ENCODE measurements at regions not wholly inside any gene's neighbourhood (a gene's known extent, or its start where the extent isn't known, plus 50 kb on each side); places are given as distances from the start of the nearest gene placed in this dataset.

- H3K27ac ChIP-seq (ENCODE audit: low read depth, low read length, poor library complexity, severe bottlenecking) = no peak overlapping the region
- no peaks in the 10 kb centered on the region for H4K20me1 ChIP-seq (ENCODE audit: insufficient read depth, low read length)
- no peak overlapping the region for H3K4me3 ChIP-seq (ENCODE audit: low read depth, low read length, poor library complexity, severe bottlenecking)
- H3K9me3 ChIP-seq (ENCODE audit: low read length) = no peaks in the 10 kb centered on the region
- H3F3A ChIP-seq (ENCODE audit: insufficient read depth, low read length) = no peaks in the 10 kb centered on the region
- no peaks in the 10 kb centered on the region for H3K36me3 ChIP-seq (ENCODE audit: insufficient read depth, low read length)
- no peak overlapping the region for H3K9ac ChIP-seq (ENCODE audit: low read length)
- no peaks in the 10 kb centered on the region for H3K79me2 ChIP-seq (ENCODE audit: insufficient read depth, low read length)
- no peaks in the 10 kb centered on the region for H3K4me1 ChIP-seq (ENCODE audit: insufficient read depth, low read length, severe bottlenecking)
- H2AFZ ChIP-seq (ENCODE audit: low read length) = no peak overlapping the region
- TF ChIP-seq CTCF (IDR thresholded peaks at IDR 0.05; ENCODE audit: low read length) (no peak), EZH2 (IDR thresholded peaks at IDR 0.05; ENCODE audit: borderline replicate concordance, low read length) (no peak)
- no peaks in the 10 kb centered on the region for H3K9me2 ChIP-seq (ENCODE audit: low read depth, low read length)
- peaks cover 4% of the 10 kb centered on the region for H3K27me3 ChIP-seq (ENCODE audit: insufficient read depth, low read length)
- no peak overlapping the region for H3K4me2 ChIP-seq (ENCODE audit: low read length)
These were observed 116.1 kb upstream of the RAB12 start for GRCh38 chr18:8493141-8493540.

GRCh38 chr18:8496186-8496585 is 113.1 kb upstream of the RAB12 start:
- no peaks in the 10 kb centered on the region for H3K79me2 ChIP-seq (ENCODE audit: insufficient read depth, low read length)
- no peaks in the 10 kb centered on the region for H3K36me3 ChIP-seq (ENCODE audit: insufficient read depth, low read length)
- no peaks in the 10 kb centered on the region for H3F3A ChIP-seq (ENCODE audit: insufficient read depth, low read length)
- no peak overlapping the region for H3K4me2 ChIP-seq (ENCODE audit: low read length)
- H3K27me3 ChIP-seq (ENCODE audit: insufficient read depth, low read length) = peaks cover 8% of the 10 kb centered on the region
- no peaks in the 10 kb centered on the region for H3K9me2 ChIP-seq (ENCODE audit: low read depth, low read length)
- no peak overlapping the region for H2AFZ ChIP-seq (ENCODE audit: low read length)
- no peaks in the 10 kb centered on the region for H3K4me1 ChIP-seq (ENCODE audit: insufficient read depth, low read length, severe bottlenecking)
- H3K9me3 ChIP-seq (ENCODE audit: low read length) = no peaks in the 10 kb centered on the region
- H3K4me3 ChIP-seq (ENCODE audit: low read depth, low read length, poor library complexity, severe bottlenecking) = no peak overlapping the region
- H4K20me1 ChIP-seq (ENCODE audit: insufficient read depth, low read length) = no peaks in the 10 kb centered on the region
- no peak overlapping the region for H3K27ac ChIP-seq (ENCODE audit: low read depth, low read length, poor library complexity, severe bottlenecking)
- TF ChIP-seq EZH2 (IDR thresholded peaks at IDR 0.05; ENCODE audit: borderline replicate concordance, low read length) (no peak), CTCF (IDR thresholded peaks at IDR 0.05; ENCODE audit: low read length) (no peak)
- H3K9ac ChIP-seq (ENCODE audit: low read length) = no peak overlapping the region

DNA sequence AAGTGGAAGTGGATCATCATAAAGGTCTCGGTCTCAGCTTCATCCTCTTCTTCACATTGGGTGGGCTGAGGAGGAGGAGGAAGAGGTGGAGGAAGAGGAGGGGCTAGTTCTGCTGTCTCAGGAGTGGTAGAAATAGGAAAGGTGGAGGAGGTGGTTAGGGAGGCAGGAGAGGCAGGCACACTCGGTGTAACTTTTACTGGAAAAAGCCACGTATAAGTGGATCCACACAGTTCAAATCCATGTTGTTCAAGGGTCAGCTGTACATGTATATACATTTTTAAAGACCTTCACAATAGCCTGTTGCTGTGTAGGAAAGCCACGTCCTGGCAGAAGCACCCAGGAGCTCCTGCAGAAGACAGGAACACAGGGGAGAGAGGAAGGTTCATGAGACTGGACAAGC is 110.3 kb upstream of the RAB12 start:
- no peak overlapping the region for H3K4me2 ChIP-seq (ENCODE audit: low read length)
- no peaks in the 10 kb centered on the region for H3K4me1 ChIP-seq (ENCODE audit: insufficient read depth, low read length, severe bottlenecking)
- no peak for TF ChIP-seq CTCF (IDR thresholded peaks at IDR 0.05; ENCODE audit: low read length)
- no peak for TF ChIP-seq EZH2 (IDR thresholded peaks at IDR 0.05; ENCODE audit: borderline replicate concordance, low read length)
- no peaks in the 10 kb centered on the region for H3K36me3 ChIP-seq (ENCODE audit: insufficient read depth, low read length)
- H3F3A ChIP-seq (ENCODE audit: insufficient read depth, low read length) = no peaks in the 10 kb centered on the region
- no peaks in the 10 kb centered on the region for H3K9me2 ChIP-seq (ENCODE audit: low read depth, low read length)
- H3K27ac ChIP-seq (ENCODE audit: low read depth, low read length, poor library complexity, severe bottlenecking) = no peak overlapping the region
- peaks cover 13% of the 10 kb centered on the region for H3K27me3 ChIP-seq (ENCODE audit: insufficient read depth, low read length)
- no peaks in the 10 kb centered on the region for H3K9me3 ChIP-seq (ENCODE audit: low read length)
- H4K20me1 ChIP-seq (ENCODE audit: insufficient read depth, low read length) = no peaks in the 10 kb centered on the region
- H3K79me2 ChIP-seq (ENCODE audit: insufficient read depth, low read length) = no peaks in the 10 kb centered on the region
- no peak overlapping the region for H2AFZ ChIP-seq (ENCODE audit: low read length)
- no peak overlapping the region for H3K4me3 ChIP-seq (ENCODE audit: low read depth, low read length, poor library complexity, severe bottlenecking)
- no peak overlapping the region for H3K9ac ChIP-seq (ENCODE audit: low read length)

Data from OCI-LY1 (cell line).